Left colon (tissue), 2 donors: ENCODE measurements at regions not wholly inside any gene's neighbourhood (a gene's known extent, or its start where the extent isn't known, plus 50 kb on each side); places are given as distances from the start of the nearest gene placed in this dataset.
"Not testable (repeated sequence)": the region's sequence is repeated elsewhere in the genome, so short reads cannot be mapped to it uniquely, and the experiment has no call there.

ENCODE experiments used
- ATAC-seq: fragments of 200-7000 bp; cut with Tn5 transposase; one replicate; pipeline ENCODE4 v1.9.1; 2020; ENCODE audit warnings: mild to moderate bottlenecking, moderate library complexity
- DNase-seq, 2 donors: peaks; one replicate each; pipeline ENCODE4 v3.0.0-alpha.2; 2020
- intact Hi-C, 2 donors: fragments of 100-400 bp; cut with DNase I in 1 of 2; cut with micrococcal nuclease in 1 of 2; formaldehyde crosslinking; loops; one replicate each; pipeline versions ENCODE4 v1.11.2 to v1.14.0; 2022; cut with DNase I, micrococcal nuclease
- donor health status: DM: no; HTN: no; CAD: no.
- donor health status: DM: yes; HTN: yes; CAD: no.

- DNase-seq (no peak), ATAC-seq (no peak)
- intact Hi-C loops: no loop called here
Observed at GRCh38 chr16:65280845-65281512, 159.1 kb upstream of the CDH11 start.

- no peak for ATAC-seq
- intact Hi-C loops: no loop called here
- no peak for DNase-seq
Observed at GRCh38 chr16:65279576-65279975, 157.7 kb upstream of the CDH11 start.

- no peak for DNase-seq
- intact Hi-C loops: no loop called here
- no peak for ATAC-seq
Observed at GRCh38 chr16:65278874-65279273, 157.0 kb upstream of the CDH11 start.

GRCh38 chr16:65274566-65274965, 152.7 kb upstream of the CDH11 start:
- intact Hi-C loops: no loop called here
- DNase-seq: no peak
- no peak for ATAC-seq

GRCh38 chr16:65272699-65273414, 151.0 kb upstream of the CDH11 start:
- ATAC-seq (no peak), DNase-seq (no peak)
- intact Hi-C loops: no loop called here

GRCh38 chr16:65271996-65272395, 150.1 kb upstream of the CDH11 start:
- no peak for ATAC-seq
- no peak for DNase-seq
- intact Hi-C loops: no loop called here

- DNase-seq: no peak
- intact Hi-C loops: no loop called here
- ATAC-seq: no peak
Observed at GRCh38 chr16:65268331-65268730, 146.5 kb upstream of the CDH11 start.

- intact Hi-C loops: no loop called here
- DNase-seq (no peak), ATAC-seq (no peak)
Observed at GRCh38 chr16:65263896-65264295, 142.0 kb upstream of the CDH11 start.

GRCh38 chr16:65260746-65261145, 138.9 kb upstream of the CDH11 start:
- no peak for ATAC-seq
- DNase-seq: no peak
- intact Hi-C loops: no loop called here

- no peak for ATAC-seq
- intact Hi-C loops: no loop called here
- no peak for DNase-seq
Observed at GRCh38 chr16:65254144-65254543, 132.3 kb upstream of the CDH11 start.

GRCh38 chr16:65249768-65250167, 127.9 kb upstream of the CDH11 start:
- intact Hi-C loops: no loop called here
- DNase-seq (peak; percentile 5 to 25), ATAC-seq (no peak)

GRCh38 chr16:65244787-65245186, 122.9 kb upstream of the CDH11 start:
- intact Hi-C loops: no loop called here
- DNase-seq (no peak), ATAC-seq (no peak)

- intact Hi-C loops: no loop called here
- DNase-seq (no peak), ATAC-seq (no peak)
Observed at GRCh38 chr16:65235339-65236177, 113.7 kb upstream of the CDH11 start.

- DNase-seq, intact Hi-C loops, ATAC-seq: not testable (repeated sequence)
Observed at GRCh38 chr16:65234721-65235320, 113.0 kb upstream of the CDH11 start.

GRCh38 chr16:65229191-65229662, 107.4 kb upstream of the CDH11 start:
- intact Hi-C loops: no loop called here
- ATAC-seq (no peak), DNase-seq (no peak)

GRCh38 chr16:65227150-65227835, 105.4 kb upstream of the CDH11 start:
- no peak for ATAC-seq
- intact Hi-C loops: no loop called here
- DNase-seq: no peak

- DNase-seq: no peak
- intact Hi-C loops: no loop called here
- ATAC-seq: no peak
Observed at GRCh38 chr16:65226077-65226476, 104.2 kb upstream of the CDH11 start.

- DNase-seq (no peak), ATAC-seq (no peak)
- intact Hi-C loops: no loop called here
Observed at GRCh38 chr16:65225488-65225887, 103.6 kb upstream of the CDH11 start.

- intact Hi-C loops: no loop called here
- ATAC-seq (no peak), DNase-seq (no peak)
Observed at GRCh38 chr16:65224994-65225393, 103.1 kb upstream of the CDH11 start.
